ENCODE measurements at regions not wholly inside any gene's neighbourhood (a gene's known extent, or its start where the extent isn't known, plus 50 kb on each side); places are given as distances from the start of the nearest gene placed in this dataset.

DNA sequence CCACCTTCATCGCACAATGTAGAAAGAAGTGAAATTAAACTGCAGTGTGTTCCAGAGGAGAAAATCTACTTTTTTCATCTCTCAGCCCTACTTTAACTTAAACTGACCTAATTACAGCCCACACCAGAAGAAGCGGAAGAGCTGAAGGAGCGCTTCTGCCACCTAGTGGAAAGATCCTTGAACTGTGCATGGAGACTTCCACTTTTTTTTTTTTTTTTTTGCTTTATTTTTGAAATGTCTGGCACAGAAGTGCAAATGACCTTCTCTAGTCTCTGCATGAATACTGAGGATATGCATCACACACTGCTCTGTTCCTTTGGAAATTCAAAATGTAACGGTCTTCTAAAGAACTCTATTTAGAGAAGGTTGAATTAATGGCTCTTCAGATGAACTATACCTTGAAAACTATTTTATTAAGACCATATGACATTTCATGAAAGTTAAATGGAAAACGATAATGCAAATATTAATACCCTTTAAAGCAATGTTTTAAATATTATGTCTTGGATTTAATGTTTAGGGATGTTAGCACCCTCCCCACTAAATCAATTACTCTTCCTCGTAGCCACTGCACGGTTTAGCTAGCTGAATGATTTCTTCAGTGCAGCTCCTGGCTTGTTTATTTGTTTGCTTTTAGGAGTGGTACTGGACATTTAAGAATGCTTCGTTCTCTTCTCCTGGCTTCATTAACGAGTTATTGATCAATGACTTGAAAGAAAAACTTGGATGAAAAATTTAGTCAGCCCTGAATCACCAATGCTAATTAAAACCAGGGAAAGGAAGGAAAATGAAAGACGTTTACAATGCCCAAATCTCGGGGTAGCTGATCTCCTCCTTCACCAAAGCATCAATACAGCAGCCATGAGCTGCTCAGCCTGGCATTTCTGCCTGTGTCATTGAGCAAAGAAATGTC lies 569.6 kb upstream of the GJE1 start (continued):
- TF ChIP-seq, protein P1, sequence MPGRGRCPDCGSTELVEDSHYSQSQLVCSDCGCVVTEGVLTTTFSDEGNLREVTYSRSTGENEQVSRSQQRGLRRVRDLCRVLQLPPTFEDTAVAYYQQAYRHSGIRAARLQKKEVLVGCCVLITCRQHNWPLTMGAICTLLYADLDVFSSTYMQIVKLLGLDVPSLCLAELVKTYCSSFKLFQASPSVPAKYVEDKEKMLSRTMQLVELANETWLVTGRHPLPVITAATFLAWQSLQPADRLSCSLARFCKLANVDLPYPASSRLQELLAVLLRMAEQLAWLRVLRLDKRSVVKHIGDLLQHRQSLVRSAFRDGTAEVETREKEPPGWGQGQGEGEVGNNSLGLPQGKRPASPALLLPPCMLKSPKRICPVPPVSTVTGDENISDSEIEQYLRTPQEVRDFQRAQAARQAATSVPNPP (IDR thresholded peaks at IDR 0.05; ENCODE audit: borderline replicate concordance, insufficient read depth, insufficient read length): no peak
- TF ChIP-seq, protein P2, sequence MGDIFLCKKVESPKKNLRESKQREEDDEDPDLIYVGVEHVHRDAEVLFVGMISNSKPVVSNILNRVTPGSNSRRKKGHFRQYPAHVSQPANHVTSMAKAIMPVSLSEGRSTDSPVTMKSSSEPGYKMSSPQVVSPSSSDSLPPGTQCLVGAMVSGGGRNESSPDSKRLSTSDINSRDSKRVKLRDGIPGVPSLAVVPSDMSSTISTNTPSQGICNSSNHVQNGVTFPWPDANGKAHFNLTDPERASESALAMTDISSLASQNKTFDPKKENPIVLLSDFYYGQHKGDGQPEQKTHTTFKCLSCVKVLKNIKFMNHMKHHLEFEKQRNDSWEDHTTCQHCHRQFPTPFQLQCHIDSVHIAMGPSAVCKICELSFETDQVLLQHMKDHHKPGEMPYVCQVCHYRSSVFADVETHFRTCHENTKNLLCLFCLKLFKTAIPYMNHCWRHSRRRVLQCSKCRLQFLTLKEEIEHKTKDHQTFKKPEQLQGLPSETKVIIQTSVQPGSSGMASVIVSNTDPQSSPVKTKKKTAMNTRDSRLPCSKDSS (IDR thresholded peaks at IDR 0.05; ENCODE audit: low read depth, partially characterized antibody): no peak
- TF ChIP-seq ZKSCAN3 (CRISPR knock-in tag; IDR thresholded peaks at IDR 0.05) (no peak), NBN (IDR thresholded peaks at IDR 0.05; ENCODE audit: low read depth) (no peak), RBFOX2 (IDR thresholded peaks at IDR 0.05; ENCODE audit: low read depth, low read length) (no peak), BRCA1 (IDR thresholded peaks at IDR 0.05) (no peak), BRCA1 (CRISPR knock-in tag; IDR thresholded peaks at IDR 0.05) (no peak), SPI1 (IDR thresholded peaks at IDR 0.05; ENCODE audit: borderline replicate concordance, low read depth, low read length) (peak; percentile 78; the same call in 1 of the 2 replicates), KLF6 (CRISPR knock-in tag; IDR thresholded peaks at IDR 0.05; ENCODE audit: borderline replicate concordance) (no peak), SRSF3 (IDR thresholded peaks at IDR 0.05; ENCODE audit: insufficient read depth, low read length) (no peak)
- TF ChIP-seq, protein P3, sequence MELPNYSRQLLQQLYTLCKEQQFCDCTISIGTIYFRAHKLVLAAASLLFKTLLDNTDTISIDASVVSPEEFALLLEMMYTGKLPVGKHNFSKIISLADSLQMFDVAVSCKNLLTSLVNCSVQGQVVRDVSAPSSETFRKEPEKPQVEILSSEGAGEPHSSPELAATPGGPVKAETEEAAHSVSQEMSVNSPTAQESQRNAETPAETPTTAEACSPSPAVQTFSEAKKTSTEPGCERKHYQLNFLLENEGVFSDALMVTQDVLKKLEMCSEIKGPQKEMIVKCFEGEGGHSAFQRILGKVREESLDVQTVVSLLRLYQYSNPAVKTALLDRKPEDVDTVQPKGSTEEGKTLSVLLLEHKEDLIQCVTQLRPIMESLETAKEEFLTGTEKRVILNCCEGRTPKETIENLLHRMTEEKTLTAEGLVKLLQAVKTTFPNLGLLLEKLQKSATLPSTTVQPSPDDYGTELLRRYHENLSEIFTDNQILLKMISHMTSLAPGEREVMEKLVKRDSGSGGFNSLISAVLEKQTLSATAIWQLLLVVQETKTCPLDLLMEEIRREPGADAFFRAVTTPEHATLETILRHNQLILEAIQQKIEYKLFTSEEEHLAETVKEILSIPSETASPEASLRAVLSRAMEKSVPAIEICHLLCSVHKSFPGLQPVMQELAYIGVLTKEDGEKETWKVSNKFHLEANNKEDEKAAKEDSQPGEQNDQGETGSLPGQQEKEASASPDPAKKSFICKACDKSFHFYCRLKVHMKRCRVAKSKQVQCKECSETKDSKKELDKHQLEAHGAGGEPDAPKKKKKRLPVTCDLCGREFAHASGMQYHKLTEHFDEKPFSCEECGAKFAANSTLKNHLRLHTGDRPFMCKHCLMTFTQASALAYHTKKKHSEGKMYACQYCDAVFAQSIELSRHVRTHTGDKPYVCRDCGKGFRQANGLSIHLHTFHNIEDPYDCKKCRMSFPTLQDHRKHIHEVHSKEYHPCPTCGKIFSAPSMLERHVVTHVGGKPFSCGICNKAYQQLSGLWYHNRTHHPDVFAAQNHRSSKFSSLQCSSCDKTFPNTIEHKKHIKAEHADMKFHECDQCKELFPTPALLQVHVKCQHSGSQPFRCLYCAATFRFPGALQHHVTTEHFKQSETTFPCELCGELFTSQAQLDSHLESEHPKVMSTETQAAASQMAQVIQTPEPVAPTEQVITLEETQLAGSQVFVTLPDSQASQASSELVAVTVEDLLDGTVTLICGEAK (IDR thresholded peaks at IDR 0.05): peak; percentile 91
- TF ChIP-seq, protein P3 (CRISPR knock-in tag; IDR thresholded peaks at IDR 0.05): peak; percentile 50; the same call in 1 of the 2 replicates
- TF ChIP-seq, protein P4, sequence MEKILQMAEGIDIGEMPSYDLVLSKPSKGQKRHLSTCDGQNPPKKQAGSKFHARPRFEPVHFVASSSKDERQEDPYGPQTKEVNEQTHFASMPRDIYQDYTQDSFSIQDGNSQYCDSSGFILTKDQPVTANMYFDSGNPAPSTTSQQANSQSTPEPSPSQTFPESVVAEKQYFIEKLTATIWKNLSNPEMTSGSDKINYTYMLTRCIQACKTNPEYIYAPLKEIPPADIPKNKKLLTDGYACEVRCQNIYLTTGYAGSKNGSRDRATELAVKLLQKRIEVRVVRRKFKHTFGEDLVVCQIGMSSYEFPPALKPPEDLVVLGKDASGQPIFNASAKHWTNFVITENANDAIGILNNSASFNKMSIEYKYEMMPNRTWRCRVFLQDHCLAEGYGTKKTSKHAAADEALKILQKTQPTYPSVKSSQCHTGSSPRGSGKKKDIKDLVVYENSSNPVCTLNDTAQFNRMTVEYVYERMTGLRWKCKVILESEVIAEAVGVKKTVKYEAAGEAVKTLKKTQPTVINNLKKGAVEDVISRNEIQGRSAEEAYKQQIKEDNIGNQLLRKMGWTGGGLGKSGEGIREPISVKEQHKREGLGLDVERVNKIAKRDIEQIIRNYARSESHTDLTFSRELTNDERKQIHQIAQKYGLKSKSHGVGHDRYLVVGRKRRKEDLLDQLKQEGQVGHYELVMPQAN (IDR thresholded peaks at IDR 0.05; ENCODE audit: borderline replicate concordance): no peak

All from K562 (cell line).